NCI-H2171 (cell line): ENCODE measurements at regions not wholly inside any gene's neighbourhood (a gene's known extent, or its start where the extent isn't known, plus 50 kb on each side); places are given as distances from the start of the nearest gene placed in this dataset.

Source experiments
- DNase-seq: peaks from one replicate; lab custom pipeline; 2025; lab: John Stamatoyannopoulos, UW

DNA sequence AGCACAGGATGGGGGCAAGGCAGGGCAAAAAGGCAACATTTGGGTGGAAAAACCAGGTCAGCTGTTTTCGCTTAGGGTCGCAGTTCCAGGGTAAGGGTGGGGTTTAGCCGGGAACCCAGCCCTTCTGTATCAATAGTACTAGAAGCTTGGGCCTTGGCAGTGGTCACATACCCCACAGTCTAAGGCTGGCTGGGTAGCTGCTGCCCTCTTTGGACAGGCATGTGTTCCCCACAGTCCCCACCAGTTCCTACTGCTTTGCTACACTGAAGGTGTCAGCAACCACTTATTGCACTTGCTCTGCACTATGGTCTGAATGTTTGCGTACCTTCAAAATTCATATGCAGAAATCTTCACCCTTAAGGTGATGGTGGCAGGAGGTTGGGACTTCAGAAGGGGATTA, 349.8 kb downstream of the LTN1 start:
- DNase-seq = no peak

DNA sequence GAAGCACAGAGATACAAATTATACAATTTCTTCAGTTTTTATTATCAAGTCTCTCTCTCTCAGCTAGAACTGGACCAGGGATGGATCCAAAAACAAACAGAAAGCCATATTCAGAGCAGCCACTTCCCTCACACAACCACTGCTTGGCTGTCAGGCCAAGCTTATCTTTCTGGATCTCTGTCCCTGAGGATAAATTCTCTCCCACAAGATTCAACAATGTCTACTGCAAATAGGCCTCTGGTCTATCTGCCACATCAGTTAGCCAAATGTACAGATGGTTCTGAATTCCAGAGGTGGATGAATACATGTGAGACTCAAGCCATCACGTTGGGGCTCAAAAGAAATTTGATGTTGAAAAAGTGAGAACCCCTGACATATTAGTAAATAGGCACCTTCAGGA, 350.9 kb downstream of the LTN1 start:
- no peak for DNase-seq

DNA sequence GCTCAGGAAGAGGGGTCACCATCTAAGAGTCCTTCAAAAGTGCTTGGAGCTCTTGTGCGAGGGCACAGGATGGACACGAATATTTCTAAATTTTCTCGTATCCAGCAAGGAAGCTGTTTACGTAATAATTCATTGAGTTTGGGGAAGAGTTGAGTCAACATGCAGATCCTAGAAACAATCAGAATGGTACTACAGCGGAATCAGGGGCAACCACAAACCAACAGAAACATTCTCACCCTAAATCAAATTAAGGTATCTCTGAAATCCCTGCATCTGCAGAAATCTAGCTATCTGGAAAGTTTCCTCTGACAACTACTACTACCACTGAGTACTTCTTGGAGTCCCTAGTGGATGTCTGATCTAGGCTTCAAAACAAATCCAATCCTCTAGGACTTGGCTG, 352.4 kb downstream of the LTN1 start:
- DNase-seq = no peak

DNA sequence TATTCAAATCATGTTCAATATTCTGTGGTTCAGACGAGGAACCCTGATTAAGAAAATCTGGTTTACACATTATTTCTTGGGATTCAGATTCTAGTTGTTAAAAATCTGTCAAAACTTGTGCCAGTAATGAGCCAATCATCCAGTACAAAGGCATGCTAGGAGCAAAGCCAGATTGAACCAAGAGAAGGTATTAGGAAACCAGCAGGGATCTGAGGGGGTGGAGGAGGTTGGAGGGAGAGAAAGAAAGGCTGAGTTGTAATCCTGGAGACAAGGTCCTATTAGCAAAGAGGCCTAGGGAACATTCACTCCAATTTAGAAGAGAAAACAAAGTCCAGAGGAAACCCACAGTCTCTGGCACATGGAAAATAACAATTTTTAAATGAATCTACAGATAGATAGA, 352.9 kb downstream of the LTN1 start:
- DNase-seq = no peak

DNA sequence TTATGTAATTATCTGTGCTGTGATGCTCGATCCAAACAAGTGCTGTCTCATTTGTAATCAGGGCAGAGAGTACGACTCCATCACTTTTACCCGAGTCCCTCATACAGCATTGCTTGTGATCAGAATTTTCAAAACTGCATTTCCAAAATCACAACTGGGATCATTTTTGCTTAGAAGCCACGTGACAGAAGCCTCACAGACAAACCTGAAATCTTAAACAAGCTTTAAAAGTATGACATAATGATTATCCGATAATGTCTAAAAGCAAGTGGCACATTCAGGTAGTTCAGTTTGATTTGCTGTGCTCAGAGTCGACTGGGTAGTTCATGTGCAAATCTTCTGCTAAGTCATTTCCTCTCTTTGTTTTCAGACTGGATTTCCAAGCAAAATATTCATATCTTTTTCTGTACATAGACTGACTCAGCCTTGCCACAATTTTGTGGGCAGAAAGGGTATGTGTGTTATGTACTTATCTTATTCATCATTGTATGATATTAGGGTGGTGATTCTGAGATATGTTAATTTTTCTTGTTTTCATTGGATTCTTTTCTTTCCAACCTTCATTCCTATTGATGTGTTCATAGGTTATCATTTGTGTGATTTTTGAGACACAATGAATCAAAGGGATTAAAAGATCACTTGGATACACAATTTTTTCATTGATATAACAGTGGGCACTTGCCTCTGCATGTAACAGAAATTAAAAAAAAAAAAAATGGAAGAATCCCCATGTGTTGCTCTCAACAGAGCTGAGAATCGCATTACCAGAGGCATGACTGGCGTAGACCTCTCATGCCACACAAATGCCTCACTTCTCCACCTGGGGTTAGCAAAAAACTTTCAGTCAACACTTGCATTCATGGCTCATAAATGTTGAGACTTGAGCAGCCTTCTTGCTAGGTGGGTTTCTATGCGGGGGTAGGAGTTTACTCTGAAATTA, 355.7 kb downstream of the LTN1 start:
- DNase-seq = no peak

DNA sequence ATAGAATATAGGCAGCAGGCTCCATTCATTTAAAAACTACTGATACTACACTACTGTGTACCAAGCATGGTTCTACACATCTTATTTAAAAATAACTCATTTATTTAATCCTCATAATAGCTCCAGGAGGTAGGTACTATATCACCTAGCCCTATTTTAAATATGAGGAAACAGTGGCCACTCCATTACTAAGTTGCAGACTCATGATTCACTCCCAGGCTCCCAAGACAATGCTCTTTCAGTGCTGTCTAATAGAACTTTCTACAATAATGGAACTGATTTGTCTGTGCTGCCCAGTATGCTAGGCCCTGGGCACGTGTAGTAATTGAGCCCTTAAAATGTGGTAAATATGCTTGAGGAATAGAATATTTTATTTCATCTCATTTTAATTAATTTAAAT, 357.1 kb downstream of the LTN1 start:
- DNase-seq = no peak

DNA sequence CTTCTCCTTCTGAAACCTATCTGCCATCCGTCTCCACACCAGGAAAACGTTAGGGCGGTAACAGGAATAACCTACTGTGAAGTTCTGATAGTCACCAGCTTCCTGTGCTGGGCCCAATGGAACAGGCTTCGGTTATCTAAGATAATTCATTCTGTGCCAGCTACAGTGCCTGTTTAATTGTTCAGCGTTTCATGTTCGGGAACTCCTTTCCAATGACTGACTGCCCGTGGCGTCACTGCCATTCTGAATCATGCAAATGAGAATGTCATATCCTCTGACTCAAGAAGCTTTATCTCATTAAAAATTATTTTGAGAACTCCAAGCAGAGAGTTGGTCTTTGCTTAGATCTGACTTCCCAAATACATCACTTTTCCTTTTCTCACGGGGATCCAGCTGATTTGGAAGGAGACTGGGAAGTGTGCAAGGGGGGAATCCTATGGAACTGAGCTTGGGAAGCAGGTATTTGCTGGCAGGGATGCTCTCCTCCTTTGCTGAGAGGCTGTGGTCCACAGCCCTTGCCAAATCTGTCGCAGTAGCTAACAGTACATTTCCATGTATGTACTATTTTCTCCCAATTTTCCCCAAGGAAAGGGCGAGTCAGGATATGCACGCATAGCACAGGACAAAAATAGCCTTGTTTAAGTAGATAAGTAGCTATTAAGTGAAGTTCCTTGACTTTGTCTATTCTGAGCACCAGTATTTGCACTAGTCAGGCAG, 358.7 kb downstream of the LTN1 start:
- DNase-seq = no peak

DNA sequence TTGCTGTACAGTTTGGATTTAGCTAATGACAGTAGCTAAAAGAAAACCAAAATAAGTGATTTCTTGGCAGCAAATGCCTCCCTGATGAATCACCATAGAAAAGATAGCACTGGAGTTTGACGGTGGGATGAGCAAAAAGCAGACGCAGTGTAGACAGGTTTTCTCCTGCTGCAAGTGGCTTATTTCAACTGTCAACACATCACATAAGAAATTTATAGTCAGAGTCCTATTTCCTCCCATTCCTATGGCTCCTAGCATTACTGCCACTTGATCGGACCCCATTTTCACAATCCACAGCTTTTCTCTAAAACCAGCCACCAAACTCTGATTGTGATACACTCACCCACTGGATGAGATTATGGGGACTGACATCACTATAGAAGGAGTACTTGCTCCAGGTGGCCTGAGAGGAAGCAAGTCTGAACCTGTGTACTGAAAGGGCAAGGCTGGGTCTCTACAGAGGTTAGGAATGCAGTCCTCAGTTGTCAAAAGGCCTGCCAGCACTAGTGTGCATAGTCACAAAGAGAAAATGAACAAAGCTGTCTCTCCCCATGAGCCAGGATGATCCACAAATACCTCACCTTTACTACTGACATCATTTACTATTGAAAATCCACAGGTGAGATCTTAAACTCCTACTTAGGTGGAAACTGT, 359.8 kb downstream of the LTN1 start:
- no peak for DNase-seq

DNA sequence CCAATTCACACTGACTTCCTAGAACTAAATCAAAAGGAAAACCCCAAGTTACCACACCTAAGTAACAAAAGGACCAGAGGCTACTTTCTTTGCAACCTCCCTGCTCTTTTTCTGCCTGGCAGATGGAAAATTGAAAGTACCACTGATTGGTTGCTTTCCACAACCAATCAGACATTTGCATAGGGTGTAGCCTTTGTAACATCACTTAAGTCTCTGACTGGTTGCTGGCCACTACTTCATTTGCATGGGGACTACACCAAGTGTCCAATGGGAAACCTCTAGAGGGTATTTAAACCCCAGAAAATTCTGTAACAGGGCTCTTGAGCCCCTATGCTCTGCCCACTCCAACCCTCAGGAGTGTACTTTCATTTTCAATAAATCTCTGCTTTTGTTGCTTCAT, 365.0 kb downstream of the LTN1 start:
- no peak for DNase-seq

DNA sequence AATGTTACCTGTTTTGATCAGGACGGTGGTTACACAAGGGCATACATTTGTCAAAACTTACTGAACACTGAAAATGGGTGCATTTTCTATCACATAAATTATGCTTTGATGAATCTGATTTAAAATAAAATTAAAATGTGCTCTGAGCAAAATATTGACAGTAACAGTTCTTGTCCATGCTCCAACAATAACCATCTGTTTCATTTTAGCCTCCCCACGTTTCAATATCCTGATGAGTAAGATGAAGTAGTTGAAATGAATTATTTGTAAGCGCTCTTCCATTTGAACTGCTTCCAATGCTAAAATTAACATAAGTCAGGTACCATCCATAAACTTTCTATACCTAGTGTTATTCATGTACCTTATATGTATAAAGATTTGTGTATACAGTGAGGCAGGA, 365.4 kb downstream of the LTN1 start:
- DNase-seq = no peak

DNA sequence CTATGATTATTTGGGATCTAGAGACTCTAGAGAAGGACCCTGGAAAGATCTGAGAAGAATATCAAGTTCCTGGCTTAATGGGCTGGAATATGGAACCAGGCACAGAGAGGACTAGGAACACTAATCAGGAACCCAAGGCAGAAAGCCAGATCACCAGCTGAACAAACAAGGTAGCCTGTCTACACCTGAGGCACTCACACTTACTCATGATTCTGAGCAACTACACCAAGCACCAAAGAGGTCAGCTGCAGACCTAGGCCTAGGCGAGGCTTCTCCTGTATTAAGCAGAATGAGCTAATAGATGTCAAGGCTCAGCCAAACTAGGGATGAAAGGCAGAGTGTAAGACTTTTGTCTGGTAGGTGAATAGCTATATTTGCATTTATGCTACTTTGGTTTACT, 368.1 kb downstream of the LTN1 start:
- DNase-seq = no peak

DNA sequence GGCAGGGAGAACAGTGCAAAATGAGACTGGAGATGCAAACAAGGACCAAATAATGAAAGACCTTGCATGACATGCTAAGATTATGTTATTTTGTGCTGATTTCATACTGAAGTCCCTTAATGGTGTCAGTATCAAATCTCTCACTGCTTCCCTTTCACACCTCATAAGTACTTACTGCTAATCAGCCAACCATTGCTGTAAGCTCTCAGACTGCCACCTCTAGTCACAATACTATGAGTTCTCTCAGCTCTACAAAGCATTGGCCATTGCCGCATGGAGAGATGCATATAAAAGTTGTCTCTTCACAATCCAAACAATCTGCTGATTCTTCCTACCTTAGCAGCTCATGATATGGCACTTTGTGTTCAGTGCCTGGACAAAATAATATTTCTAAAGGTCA, 375.4 kb downstream of the LTN1 start:
- no peak for DNase-seq

DNA sequence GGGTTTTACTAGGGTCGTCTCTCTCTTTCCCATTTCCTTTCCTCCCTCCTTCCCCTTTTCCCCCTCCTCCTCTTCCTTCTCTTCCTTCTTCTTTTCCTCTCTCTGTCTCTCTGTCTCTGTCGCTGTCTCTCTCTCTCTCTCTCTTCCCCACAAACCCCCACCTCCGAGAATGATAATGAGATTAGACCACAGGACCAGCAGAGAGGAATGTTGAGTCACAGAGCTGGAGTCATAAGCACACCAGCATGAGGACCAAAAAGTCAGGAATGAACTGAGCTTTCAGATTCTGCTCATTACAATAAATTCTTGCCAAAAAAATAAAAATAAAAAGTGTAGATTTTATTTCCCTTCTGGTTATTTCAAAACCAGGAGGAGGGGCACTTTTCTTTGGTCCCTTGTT, 377.4 kb downstream of the LTN1 start:
- DNase-seq = no peak

DNA sequence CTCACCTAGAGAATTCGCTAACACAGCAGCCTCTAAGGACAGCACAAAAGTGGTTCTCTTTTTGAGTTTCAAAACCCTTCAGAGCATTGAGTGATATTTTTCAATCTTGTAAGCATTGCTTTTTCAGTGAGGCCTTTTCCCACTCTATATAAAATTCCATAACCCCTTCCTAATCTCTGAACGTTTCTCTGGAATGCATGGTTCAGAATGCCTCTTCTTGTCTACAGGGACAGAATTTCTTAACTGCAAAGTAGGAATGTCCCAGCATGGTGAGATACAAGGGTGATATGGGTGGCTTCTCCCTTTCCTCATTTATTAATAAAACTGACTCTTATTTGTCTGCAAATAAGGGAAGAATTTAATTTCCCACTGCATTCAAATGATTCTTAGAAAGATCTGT, 377.9 kb downstream of the LTN1 start:
- DNase-seq = no peak

DNA sequence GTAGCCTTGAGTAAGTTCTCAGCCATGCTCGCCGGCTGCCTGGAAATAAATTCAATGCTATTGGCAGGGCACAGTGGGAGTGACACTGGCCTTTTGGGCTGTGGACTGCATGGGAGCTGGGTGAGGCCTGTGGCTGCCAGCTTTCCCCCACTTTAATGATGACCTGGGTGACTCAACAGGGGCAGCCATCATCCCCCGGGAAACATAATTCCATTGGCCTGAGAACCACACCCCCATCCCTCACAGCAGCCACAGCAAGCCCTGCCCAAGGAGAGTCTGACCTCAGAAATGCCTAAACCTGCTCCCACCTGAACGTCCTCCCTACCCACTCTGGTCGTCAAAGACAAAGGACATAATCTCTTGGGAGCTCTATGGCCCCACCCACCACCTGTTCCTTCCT, 384.0 kb downstream of the LTN1 start:
- peak; percentile 59 for DNase-seq

DNA sequence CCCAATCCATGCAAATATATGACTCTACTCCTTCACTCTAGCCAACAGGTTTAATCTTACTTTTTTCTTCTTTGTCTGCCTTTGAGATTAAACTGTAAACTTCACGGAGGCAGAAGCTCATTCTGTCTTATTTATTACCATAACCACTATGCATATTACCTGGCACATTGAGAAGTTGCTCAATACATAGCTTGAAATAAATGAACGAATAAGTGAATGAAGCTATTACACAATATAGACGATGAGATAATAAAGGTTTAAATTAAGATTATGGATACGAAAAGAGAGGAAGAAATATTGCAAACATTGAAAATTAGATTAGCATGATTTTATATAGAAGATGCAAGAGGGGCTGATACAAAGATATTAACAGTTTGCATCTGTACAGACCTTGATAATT, 385.1 kb downstream of the LTN1 start:
- no peak for DNase-seq

DNA sequence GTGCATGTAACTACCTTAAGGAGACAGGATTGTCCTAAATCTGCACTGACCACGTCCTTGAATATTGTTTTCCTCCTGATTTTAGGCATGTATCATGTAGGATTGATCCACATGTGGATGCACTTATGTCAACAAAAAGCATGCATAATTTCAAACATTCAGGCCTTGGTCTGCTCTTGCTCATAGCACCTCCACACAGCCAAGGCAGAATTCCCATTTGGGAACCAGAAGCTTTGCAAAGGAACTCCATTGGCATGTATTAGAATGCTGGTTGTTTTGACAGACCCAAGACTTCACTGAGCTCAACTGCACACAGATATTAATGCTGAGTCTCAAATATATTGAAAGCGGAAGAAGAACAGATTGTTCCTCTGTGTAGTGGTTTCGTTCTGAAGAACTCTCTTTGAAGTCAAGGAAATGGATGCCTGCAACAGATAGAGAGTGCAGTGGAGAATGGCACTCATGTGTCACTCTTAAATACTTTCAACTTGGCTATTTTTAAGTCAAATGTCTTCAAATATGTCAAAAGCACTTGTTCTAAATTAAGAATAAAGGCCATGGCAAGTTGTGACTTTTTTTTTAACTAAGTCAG, 387.6 kb downstream of the LTN1 start:
- no peak for DNase-seq

DNA sequence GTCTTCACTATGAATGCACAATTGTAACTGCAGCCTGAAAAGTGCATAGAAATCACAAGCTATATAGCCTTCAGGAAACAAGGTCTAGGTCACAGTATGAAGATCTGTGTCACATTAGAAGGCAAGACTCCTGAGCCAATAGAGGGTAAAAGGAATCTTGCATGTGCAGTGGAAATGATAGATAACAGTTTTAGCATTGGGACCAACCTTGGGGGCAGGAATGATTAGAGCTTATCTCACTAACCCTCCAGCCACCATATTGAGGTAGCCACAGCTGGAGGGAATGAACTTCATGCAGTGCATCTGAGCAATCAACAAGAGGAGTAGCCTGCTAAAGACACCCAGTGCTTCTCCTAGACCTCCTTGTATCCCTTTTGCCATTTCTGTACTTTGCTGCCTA, 390.1 kb downstream of the LTN1 start:
- no peak for DNase-seq

DNA sequence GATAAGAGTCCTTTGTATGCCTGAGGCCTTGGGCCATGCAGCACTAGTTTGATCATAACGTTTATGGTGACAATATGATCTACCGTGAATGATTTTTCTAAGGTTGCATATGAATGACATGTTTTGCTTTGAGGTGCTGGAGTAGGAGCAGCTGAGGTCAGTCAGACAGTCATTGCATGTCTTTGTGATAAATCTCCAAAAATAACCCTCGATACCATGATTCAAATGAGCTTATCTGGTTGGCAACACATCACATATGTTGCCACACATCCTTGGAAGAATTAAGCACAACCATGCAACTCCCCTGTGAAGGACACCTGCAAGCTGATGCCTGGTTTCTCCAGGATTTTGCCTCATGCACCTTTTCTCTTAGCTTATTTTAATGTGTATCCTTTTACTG, 394.5 kb downstream of the LTN1 start:
- no peak for DNase-seq

DNA sequence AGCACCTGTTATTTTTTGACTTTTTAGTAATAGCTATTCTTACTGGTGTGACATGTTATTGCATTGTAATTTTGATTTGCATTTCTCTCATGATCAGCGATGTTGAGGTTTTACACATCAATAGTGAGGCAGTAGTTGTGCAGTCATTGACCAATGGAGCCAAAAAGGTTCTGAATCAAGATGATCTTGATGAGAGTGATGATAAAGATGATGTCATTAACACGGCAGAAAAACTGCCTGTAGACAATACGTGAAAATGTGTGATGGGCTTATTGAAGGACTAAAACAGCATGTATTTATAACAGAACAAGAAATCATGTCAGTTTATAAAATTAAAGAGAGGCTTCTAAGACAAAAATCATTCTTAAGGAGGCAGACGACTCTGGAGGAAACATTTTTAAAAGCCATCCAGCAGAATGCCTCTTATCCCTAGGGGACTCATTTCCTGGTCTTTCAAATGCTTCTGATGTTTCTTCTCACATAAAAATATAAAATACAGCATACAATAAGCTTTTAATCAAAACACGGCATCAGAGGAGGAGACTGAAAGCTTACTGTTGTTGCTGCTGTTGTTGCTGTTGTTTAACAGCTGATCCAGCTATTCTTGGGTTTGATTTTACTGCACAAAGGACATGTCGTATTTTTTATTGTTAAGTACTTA, 400.3 kb downstream of the LTN1 start:
- DNase-seq = no peak

DNA sequence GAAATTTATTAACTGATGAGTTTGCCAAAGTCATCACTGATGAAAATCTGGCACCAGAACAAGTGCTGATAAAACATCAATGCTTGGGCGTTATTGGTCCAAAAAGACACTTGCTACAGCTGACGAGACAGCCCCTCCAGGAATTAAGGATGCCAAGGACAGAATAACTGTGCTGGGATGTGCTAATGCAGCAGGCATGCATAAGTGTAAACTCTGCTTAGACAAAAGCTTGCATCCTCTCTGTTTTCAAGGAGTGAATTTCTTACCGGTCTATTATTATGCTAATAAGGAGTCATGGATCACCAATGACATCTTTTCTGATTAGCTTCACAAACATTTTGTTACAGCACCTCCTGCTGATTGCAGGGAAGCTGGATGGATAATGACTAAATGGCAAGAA, 402.0 kb downstream of the LTN1 start:
- no peak for DNase-seq

DNA sequence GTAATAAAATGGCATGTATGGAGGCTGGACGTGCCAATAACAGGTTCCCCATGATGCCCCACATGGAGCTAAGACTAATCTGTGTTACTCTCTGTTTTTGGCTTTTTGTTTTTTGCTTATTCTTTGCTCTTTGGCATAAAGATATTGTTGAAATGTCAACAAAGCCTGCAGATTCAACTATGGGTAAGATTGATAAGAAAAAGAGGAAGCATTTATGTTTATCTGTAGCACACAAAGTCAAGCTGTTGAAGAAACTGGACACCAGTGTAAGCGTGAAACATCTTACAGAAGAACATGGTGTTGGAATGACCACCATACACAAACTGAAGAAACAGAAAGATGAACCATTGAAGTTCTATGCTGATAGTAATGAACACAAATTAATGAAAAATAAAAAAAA, 402.7 kb downstream of the LTN1 start:
- no peak for DNase-seq
